Tibial nerve (tissue), 4 donors: ENCODE measurements at regions not wholly inside any gene's neighbourhood (a gene's known extent, or its start where the extent isn't known, plus 50 kb on each side); places are given as distances from the start of the nearest gene placed in this dataset.
A peak's percentile ranks its signal among the peaks of the same experiment; 100 is the strongest.

Experiments
- DNase-seq, 2 donors: peaks; one replicate each; pipeline ENCODE4 v3.0.0-alpha.2; 2019; ENCODE audit warnings: low spot score in 2 of 2
- H3K27ac ChIP-seq, 4 donors: fragments of 200-600 bp; sonication (generic) in 3 of 4; one replicate each; pipeline ENCODE4 v1.5.1; 2017 to 2019; ENCODE audit warnings: mild to moderate bottlenecking in 1 of 4
- H3K27me3 ChIP-seq, 2 donors: fragments of 200-600 bp; sonication (generic) in 1 of 2; one replicate each; pipeline versions ENCODE4 v1.5.1 to v1.6.0; 2017 to 2019
- H3K36me3 ChIP-seq, 3 donors: fragments of 200-600 bp; sonication (generic); one replicate each; pipeline ENCODE4 v1.5.1; 2018 to 2019
- H3K4me1 ChIP-seq, 4 donors: fragments of 200-600 bp; sonication (generic) in 3 of 4; one replicate each; pipeline ENCODE4 v1.5.1; 2017 to 2019
- H3K4me3 ChIP-seq, 4 donors: fragments of 200-600 bp; sonication (generic) in 3 of 4; one replicate each; pipeline ENCODE4 v1.5.1; 2017 to 2019; ENCODE audit warnings: mild to moderate bottlenecking in 1 of 4, moderate library complexity in 1 of 4
- H3K9me3 ChIP-seq, 4 donors: fragments of 200-600 bp; sonication (generic) in 3 of 4; one replicate each; pipeline ENCODE4 v1.5.1; 2017 to 2019
- EP300 ChIP-seq, 2 donors: sonication (generic); formaldehyde crosslinking; IDR thresholded peaks; one replicate each; pipeline ENCODE4 v1.6.1; 2017; ENCODE audit warnings: antibody characterized with exemption in 2 of 2, mild to moderate bottlenecking in 1 of 2
- POLR2A ChIP-seq, 2 donors: fragments of 450-650 bp; IDR thresholded peaks; one replicate each; pipeline ENCODE4 v1.6.1; 2017; ENCODE audit warnings: antibody characterized with exemption in 2 of 2, mild to moderate bottlenecking in 2 of 2, moderate library complexity in 2 of 2
- WGBS, 2 donors: methylation state at CpG; one replicate each; pipeline ENCODE4 v1.1.5; 2018; 5-methylcytosine and 5-hydroxymethylcytosine counted together
- TF ChIP-seq, protein P1 (sequence below), 5 experiments: fragments of 200-600 bp in 3 of 5; fragments of 450-650 bp in 2 of 5; sonication (generic) in 3 of 5; IDR thresholded peaks; one replicate each; pipeline ENCODE4 v1.5.1; 2016 to 2019; ENCODE audit warnings: antibody characterized with exemption in 5 of 5, mild to moderate bottlenecking in 3 of 5, moderate library complexity in 2 of 5

DNA sequence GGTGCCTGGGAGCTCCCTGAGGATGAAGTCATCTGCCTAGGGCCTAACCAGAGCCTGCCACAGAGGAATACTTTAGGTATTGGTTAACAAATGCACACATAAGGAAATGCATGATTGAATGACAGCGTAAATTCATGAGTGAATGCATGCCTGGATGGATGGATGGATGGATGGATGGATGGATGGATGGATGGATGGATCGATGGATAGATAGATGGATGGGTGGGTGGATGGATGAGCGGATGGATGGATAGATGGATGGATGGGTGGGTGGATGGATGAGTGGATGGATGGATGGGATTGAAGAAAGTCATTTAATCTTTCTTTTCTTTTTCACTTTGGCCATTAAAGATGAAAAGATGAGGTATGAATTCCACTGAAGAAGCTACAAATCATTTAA, 111.9 kb upstream of the SIRPG start:
- no peaks in the 10 kb centered on the region for H3K27me3 ChIP-seq
- no peak for DNase-seq
- TF ChIP-seq EP300 (IDR thresholded peaks at IDR 0.05) (no peak), POLR2A (IDR thresholded peaks at IDR 0.05) (no peak)
- TF ChIP-seq, protein P1, sequence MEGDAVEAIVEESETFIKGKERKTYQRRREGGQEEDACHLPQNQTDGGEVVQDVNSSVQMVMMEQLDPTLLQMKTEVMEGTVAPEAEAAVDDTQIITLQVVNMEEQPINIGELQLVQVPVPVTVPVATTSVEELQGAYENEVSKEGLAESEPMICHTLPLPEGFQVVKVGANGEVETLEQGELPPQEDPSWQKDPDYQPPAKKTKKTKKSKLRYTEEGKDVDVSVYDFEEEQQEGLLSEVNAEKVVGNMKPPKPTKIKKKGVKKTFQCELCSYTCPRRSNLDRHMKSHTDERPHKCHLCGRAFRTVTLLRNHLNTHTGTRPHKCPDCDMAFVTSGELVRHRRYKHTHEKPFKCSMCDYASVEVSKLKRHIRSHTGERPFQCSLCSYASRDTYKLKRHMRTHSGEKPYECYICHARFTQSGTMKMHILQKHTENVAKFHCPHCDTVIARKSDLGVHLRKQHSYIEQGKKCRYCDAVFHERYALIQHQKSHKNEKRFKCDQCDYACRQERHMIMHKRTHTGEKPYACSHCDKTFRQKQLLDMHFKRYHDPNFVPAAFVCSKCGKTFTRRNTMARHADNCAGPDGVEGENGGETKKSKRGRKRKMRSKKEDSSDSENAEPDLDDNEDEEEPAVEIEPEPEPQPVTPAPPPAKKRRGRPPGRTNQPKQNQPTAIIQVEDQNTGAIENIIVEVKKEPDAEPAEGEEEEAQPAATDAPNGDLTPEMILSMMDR (IDR thresholded peaks at IDR 0.05): no peak
- no peak overlapping the region for H3K27ac ChIP-seq
- 95 to 96% methylated on average over 3 of the region's 3 CpGs for WGBS, 2 donors
- H3K36me3 ChIP-seq: no peaks in the 10 kb centered on the region
- peaks cover 0 to 3% (median 0%) of the 10 kb centered on the region in 4 donors for H3K4me1 ChIP-seq
- H3K9me3 ChIP-seq: no peaks in the 10 kb centered on the region
- no peak overlapping the region for H3K4me3 ChIP-seq

DNA sequence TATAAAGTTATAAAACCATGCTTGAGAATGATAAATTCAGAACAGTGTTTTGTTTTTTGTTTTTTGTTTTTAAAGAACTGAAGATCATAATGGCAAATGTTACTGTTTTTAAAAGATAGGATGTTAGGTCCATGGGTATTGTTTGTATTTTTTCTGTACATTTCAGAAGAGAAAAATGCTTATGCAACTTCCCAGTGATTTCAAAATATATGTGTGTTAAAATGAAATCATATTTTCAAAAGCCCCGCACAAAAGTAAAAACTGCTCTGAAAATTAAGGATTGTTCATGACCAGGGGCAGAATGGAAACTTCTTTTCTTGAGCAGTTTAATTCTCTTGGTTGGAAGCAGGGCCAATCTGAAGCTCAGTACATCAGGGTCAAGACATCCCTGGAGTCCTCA, 109.2 kb upstream of the SIRPG start:
- Histone ChIP-seq H3K4me3 (no peak overlapping the region), H3K4me1 (peaks cover 0 to 7% (median 0%) of the 10 kb centered on the region in 4 donors), H3K27me3 (no peaks in the 10 kb centered on the region), H3K36me3 (no peaks in the 10 kb centered on the region), H3K9me3 (no peaks in the 10 kb centered on the region), H3K27ac (no peak overlapping the region)
- no peak for DNase-seq
- WGBS, 2 donors: 79 to 88% methylated on average over 1 of the region's 1 CpG
- TF ChIP-seq, protein P1 (IDR thresholded peaks at IDR 0.05): no peak
- TF ChIP-seq EP300 (IDR thresholded peaks at IDR 0.05) (no peak), POLR2A (IDR thresholded peaks at IDR 0.05) (no peak)

DNA sequence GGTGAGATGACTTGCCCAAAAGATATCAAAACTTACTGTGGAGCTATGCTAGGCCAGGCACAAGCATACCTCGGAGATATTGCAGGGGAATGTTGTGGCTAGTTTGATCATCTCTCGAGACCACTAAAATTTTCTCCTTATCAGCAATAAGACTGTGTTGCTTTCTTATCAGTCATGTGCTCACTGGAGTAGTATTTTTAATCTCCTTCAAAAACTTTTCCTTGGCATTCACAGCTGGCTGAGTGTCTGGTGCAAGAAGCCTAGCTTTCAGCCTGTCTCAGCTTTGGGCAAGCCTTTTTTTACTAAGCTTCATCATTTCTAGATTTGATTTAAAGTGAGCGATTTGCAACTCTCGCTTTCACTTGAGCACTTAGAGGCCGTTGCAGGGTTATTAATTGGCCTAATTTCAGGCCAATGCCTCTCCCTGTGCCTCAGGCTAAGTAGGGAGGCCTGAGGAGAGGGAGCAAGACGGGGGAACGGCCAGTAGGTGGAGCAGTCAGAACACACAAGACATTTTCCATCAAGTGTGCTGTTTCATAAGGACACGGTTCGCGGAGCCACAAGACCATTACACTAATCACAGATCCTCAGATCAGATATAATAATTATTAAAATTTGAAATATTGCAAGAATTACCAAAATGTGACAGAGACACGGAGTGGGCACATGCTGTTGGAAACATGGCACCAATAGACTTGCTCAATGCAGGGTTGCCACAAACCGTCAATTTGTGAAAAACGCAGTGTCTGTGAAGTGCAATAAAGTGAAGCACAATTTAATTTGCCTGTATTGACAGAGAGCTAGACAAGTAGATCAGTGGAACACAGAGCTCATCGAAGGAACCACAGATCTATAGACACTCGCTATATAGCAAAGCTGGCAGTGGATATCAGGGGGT, 106.8 kb upstream of the SIRPG start:
- no peaks in the 10 kb centered on the region for H3K27me3 ChIP-seq
- H3K27ac ChIP-seq: no peak overlapping the region
- peaks cover 0 to 7% (median 0%) of the 10 kb centered on the region in 4 donors for H3K4me1 ChIP-seq
- WGBS, 2 donors: 29 to 32% methylated on average over 15 of the region's 15 CpGs
- DNase-seq: peak; percentile 65 to 84
- H3K36me3 ChIP-seq: no peaks in the 10 kb centered on the region
- TF ChIP-seq, protein P1 (IDR thresholded peaks at IDR 0.05): peak; percentile 60 to 84 (median 74)
- no peak for TF ChIP-seq POLR2A (IDR thresholded peaks at IDR 0.05)
- no peak overlapping the region for H3K4me3 ChIP-seq
- no peaks in the 10 kb centered on the region for H3K9me3 ChIP-seq

DNA sequence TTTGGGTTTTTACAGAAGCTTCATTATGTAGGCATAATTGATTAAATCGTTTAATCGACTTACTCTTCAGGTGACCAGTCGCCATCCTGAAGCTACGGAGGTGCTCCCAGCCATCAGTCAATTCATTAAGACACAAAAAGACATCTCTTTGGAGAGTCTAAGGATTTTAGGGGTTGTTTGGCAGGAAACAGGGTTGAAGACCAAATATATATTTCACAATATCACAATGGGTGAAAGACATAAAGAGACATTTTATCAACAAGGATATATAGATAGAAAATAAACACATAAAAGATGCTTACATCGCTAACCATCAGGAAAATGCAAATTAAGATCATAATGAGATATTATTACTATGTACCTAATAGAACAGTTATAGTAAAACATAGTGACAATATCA, 104.0 kb upstream of the SIRPG start:
- TF ChIP-seq EP300 (IDR thresholded peaks at IDR 0.05): no peak
- TF ChIP-seq, protein P1 (IDR thresholded peaks at IDR 0.05): no peak
- no peak for TF ChIP-seq POLR2A (IDR thresholded peaks at IDR 0.05)
- no peaks in the 10 kb centered on the region for H3K27me3 ChIP-seq
- H3K36me3 ChIP-seq: no peaks in the 10 kb centered on the region
- 92 to 95% methylated on average over 5 of the region's 5 CpGs for WGBS, 2 donors
- no peak overlapping the region for H3K27ac ChIP-seq
- no peaks in the 10 kb centered on the region for H3K9me3 ChIP-seq
- H3K4me3 ChIP-seq: no peak overlapping the region
- peaks cover 0 to 13% (median 0%) of the 10 kb centered on the region in 4 donors for H3K4me1 ChIP-seq
- no peak for DNase-seq

DNA sequence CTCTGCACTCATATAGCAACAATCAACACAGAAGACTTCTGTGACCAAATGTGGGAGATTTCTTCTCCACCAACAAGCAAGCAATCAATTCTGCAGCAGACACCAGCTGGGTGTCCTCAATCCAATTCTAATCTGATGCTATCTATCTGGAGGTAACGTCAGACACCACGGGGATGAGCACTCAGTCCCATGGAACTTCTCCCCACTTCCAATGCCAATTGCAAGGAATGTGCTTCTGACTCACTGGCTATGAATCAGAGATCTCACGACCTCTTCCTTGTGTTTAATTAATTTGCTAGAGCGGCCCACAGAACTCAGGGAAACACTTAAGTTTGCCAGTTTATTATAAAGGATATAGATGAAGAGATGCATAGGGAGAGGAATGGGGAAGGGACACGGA, 103.5 kb upstream of the SIRPG start:
- Histone ChIP-seq H3K27me3 (no peaks in the 10 kb centered on the region), H3K4me1 (peaks cover 0 to 14% (median 0%) of the 10 kb centered on the region in 4 donors), H3K9me3 (no peaks in the 10 kb centered on the region), H3K36me3 (no peaks in the 10 kb centered on the region), H3K4me3 (no peak overlapping the region), H3K27ac (no peak overlapping the region)
- DNase-seq: no peak
- 60 to 71% methylated on average over 5 of the region's 5 CpGs for WGBS, 2 donors
- no peak for TF ChIP-seq POLR2A (IDR thresholded peaks at IDR 0.05)
- no peak for TF ChIP-seq EP300 (IDR thresholded peaks at IDR 0.05)
- TF ChIP-seq, protein P1 (IDR thresholded peaks at IDR 0.05): no peak
